GM18511 (cell line): ENCODE measurements at regions not wholly inside any gene's neighbourhood (a gene's known extent, or its start where the extent isn't known, plus 50 kb on each side); places are given as distances from the start of the nearest gene placed in this dataset.
"Not testable (repeated sequence)": the region's sequence is repeated elsewhere in the genome, so short reads cannot be mapped to it uniquely, and the experiment has no call there.

Experiments used
- ATAC-seq: cut with Tn5 transposase; IDR thresholded peaks from one replicate; pipeline ENCODE4 v1.9.1; 2021; ENCODE audit warnings: mild to moderate bottlenecking, moderate library complexity; ENCODE audit not compliant: unreplicated experiment

DNA sequence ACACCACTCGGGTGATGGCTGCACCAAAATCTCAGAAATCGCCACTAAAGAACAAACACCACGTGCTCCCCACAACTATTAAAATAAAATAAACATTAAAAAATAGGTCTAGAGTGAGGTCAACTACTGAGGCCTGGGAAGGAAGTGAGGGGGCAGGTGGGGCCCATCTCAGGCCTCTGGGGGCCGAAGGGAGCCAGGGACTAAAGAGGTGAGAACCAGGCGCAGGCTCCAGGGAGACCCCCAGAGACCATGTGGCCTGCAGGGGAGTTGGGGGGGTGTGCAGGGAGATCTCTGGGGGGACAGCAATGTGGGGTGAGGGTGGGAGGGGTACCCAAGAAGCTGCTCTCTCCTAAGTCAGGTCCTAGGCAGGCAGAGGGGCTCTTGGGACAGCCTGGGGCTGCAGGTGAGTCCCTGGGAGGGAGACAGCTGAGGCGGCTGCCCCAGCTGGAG lies 111.3 kb upstream of the SMURF2 start:
- no peak for ATAC-seq

GRCh38 chr17:64772845-64773299 lies 110.8 kb upstream of the SMURF2 start:
- ATAC-seq = no peak

- ATAC-seq = no peak
These were observed 110.1 kb upstream of the SMURF2 start for GRCh38 chr17:64771980-64772844.

DNA sequence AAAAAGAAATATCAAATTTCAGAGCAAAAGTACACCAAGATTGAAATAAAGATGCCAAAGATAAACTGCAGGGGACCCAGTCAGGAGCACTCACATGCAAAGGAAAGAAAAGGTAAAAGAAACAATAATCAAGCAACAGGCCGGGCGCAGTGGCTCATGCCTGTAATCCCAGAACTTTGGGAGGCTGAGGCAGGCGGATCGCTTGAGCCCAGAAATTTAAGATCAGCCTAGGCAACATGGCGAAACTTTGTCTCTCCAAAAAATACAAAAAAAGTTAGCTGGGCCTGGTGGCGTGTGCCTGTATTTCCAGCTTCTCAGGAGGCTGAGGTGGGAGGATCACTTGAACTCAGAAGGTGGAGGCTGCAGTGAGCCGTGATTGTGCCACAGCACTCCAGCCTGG lies 107.6 kb upstream of the SMURF2 start:
- no peak for ATAC-seq

DNA sequence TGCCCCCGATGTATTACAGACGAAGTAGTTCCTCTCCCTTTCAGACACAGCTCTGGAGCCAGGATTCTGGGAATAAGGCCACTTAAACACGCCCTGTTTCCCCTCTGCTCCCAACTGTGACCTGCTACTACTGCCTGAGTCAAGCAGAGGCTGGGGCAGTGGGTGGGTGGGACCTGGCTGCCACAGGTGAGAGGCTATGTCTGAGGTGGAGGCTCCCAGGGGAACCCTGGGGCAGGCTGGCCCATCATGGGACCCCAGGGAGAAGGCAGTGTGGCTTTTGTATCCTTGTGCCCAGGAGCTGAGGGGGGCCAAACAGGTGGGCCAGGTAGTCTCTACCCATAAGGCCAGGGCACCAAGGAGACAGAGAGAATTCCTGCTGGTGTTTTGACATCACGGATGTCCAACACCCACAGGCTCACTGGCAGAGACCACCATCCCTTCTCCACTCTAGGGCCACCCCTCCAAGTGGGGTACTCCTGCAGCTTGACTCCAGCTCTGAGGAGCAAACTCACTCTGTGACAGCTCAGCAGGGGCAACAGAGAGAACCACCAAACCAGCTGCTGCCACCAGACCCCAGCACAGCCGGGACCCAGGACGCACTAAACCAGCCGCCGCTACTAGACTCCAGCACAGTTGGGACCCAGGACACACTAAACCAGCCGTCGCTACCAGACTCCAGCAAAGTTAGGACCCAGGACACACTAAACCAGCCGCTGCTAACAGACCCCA lies 105.3 kb upstream of the SMURF2 start:
- no peak for ATAC-seq

GRCh38 chr17:64765191-64765889 lies 103.2 kb upstream of the SMURF2 start:
- ATAC-seq = no peak

GRCh38 chr17:64750891-64751677 lies 89.0 kb upstream of the SMURF2 start:
- no peak for ATAC-seq

DNA sequence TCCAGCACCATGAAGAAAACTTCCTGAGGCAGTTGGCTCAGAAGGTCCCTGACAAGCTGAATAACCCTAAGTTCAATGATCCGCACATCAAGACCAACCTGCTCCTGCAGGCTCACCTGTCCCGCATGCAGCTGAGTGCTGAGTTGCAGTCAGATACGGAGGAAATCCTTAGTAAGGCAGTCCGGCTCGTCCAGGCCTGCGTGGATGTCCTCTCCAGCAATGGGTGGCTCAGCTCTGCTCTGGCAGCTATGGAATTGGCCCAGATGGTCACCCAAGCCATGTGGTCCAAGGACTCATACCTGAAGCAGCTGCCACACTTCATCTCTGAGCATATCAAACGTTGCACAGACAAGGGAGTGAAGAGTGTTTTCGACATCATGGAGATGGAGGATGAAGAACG lies 88.4 kb upstream of the SMURF2 start:
- ATAC-seq = no peak

DNA sequence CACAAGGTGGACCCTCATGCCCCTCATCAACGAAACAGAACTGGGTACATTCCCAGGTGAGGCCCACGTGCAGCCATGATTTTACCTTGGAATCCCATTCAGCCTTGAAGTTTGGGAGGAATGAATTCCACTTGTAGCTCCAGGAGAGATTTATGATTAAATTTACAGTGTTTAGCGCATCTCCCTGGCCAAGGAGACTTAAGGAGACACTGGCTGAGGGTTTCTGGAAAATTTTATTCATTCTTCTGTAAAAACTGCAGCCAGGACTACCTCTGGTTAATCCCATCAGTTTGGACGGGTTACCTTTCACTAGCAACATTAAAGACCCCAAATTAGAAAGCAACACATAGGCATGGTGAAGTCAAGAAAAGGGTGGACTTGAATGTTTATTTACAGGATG lies 87.2 kb upstream of the SMURF2 start:
- ATAC-seq = no peak

DNA sequence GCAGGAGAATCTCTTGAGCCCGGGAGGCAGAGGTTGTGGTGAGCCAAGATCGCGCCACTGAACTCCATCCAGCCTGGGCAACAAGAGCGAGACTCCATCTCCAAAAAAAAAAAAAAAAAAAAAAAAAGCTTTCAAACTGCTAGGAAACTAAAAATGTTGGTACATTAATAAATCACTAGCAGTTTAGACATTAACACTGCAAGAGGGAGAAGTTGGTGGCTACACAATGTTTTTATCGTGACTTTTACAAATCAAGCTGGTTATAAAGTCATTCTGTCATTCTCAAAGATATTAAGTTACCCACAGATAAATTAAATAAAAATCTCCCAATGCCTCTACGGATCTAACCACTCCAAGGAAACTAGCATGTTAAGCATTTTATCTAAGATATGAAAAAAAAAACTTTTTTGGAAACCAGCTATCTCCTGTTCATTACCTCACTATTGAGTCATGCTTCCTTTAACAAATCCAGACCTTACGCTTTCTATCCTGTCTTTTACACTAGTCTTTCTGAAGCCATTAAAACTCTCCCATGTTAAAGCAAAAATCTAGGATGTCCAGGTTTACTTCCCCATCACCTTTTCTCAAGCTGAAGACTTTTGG lies 85.9 kb upstream of the SMURF2 start:
- ATAC-seq = no peak

DNA sequence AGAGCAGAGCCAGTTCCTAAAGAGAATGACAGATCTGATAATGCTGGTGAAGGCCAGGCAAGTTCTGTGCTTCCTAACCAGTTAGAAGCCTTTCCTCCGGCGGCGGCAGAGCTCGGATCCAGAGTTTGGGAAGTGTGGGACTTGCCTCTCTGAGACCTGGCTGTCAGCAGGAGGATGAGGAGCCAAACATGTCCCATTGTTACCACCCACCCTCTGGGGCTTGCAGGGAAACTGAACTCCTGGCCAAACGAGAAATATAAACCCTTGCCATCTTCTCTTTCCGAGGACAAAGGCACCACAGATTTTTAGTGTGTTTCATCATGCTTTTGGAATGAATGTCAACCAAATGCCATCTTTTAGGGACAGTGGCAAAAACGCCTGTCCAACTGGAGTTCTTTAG lies 80.2 kb upstream of the SMURF2 start:
- ATAC-seq = no peak

DNA sequence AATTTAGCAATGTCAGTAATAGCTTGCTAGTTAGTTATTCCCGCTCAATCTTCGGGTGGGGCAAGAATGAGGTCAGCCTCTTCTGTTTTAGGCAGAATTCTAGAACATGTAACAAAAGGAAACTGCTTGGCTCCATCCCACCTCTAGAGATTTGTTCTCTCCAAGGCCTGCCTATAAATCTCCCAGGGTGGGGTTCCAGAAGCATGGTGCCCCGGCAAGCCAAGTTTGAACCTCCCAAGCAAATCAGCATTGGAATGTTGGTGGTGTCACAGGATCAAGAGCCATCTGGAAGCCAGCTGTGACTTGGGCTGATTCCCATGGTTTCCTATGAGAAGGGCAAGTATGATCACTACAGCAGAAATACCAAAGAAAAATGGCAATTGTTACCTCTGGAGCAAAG lies 79.8 kb upstream of the SMURF2 start:
- ATAC-seq = not testable (repeated sequence)

GRCh38 chr17:64741038-64741641 lies 79.0 kb upstream of the SMURF2 start:
- no peak for ATAC-seq

GRCh38 chr17:64739316-64740058 lies 77.4 kb upstream of the SMURF2 start:
- ATAC-seq = no peak

DNA sequence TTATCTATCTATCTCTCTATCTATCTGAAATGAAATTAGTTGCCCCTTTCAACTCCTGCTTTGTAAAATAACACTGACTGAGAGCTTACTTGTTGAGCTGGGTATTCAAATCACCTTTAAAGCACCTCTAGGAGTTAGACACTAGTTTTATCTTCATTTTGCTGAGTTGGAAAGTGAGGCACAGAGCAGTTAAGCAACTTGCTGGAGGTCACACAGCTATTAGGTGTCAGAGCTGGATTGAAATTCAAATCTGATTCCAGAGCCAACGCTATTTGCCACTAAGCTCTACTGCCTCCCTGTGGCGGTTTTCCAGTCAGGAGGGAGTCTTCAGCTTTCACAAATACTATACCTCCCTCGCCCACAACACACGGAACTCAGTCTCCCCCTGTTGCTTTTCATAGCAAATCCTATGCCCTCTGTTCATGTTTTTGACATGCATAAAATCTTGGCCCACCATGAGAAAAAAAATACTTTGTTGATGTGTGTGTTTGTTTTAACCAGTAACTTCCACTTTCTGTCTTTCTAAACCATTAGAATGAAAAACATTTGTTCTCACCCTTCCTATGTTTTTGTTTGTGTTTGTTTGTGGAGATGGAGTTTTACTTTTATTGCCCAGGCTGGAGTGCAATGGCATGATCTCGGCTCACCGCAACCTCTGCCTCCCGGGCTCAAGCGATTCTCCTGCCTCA lies 74.8 kb upstream of the SMURF2 start:
- ATAC-seq = no peak

DNA sequence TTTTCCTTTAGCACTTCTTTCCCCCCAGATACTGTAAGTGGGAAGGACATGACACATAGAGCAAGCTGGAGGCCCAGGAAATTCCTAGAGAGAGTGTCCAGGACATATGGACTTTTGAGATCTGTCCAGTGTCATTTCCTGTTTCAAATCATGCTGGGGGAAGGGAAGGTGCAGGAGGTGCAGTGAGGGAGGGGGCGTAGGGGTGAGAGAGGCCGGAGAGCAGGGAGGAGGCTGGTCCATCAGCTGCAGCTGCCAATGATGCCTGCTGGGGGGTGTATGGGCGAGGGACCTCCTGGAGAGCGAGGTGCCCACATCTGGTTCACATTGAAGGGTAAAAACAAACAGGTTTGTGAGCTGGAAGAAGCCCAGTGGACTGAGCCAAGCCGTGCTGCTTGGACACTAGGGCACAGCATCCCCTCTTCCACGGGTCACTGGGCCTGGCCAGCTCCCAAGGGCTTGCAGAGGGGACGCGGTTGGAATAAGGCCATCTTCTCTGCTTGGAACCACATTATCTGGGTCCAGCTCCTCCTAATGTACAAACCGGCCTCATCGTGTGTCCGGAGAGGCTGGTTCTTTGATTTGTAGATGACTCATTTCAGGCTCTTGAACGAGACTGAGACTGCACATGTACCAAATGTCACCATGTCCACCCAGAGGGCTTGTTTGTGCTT lies 70.4 kb upstream of the SMURF2 start:
- no peak for ATAC-seq

GRCh38 chr17:64730023-64730422 lies 67.9 kb upstream of the SMURF2 start:
- ATAC-seq = not testable (repeated sequence)

DNA sequence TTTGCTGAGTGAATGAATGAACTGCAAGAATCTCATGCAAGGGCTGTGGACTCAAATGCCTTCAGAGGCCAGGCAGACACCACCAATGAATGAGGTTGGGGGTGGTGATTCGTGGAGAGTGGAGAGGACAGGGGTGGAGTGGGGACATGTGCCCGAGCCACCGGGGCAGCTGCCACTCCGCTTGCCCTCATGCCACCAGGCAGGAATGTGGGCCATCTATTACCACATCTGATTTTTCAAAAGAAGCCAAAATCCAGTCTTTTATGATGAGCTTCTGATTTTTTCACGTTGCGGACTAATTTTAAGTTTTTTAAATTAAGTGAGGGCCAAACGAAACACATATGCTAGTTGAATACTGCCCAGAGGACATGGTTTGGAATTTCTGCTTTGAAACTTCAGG lies 67.1 kb upstream of the SMURF2 start:
- no peak for ATAC-seq
